ENCODE measurements at regions not wholly inside any gene's neighbourhood (a gene's known extent, or its start where the extent isn't known, plus 50 kb on each side); places are given as distances from the start of the nearest gene placed in this dataset.
A peak's percentile ranks its signal among the peaks of the same experiment; 100 is the strongest.

DNA sequence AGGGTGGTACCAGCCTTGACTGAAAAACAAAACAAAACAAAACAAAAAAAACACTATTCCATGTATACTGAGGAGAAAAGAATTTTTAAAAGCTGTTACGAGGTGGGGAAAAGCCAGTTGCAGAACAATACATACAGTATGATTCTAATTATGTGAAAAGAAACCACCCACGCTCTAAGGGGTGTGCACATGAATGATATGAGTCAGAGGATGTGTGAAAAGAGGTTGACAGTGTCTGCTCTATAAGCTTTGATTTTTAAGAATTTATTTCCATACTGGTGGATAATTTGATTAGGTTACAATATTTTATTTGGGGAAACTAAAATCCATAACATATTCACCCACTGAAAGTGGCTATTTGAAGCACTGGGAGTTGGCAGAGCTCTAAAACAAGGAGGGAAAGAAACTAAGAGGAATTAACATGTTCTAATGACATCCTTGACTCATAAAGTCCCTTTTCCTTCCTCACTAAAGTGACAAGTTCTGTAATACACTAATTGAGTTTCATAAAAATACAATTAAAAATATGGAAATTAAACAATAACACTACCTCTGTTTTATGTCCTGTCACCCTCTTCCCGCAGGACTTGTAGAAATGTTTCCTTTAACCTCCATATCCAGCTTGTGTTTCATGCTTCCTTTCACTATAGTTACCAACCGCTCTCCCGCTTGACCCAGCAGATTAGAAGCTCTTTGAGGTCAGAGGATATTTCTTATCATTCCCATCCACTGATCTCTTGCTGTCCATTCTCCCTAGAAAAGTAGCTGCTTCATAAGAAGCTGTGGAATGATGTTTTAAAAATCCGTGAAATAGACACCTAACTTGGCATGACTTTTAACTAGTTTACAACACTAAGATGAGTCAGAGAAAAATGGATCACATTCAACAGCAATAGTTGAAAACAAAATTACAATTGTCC, 118.6 kb upstream of the CCDC28A start (continued):
- TF ChIP-seq ZFHX2 (tag by site-specific recombination; conservative IDR thresholded peaks at IDR 0.05) = peak; percentile 48; the same call in 1 of the 2 replicates
- TF ChIP-seq, protein P1, sequence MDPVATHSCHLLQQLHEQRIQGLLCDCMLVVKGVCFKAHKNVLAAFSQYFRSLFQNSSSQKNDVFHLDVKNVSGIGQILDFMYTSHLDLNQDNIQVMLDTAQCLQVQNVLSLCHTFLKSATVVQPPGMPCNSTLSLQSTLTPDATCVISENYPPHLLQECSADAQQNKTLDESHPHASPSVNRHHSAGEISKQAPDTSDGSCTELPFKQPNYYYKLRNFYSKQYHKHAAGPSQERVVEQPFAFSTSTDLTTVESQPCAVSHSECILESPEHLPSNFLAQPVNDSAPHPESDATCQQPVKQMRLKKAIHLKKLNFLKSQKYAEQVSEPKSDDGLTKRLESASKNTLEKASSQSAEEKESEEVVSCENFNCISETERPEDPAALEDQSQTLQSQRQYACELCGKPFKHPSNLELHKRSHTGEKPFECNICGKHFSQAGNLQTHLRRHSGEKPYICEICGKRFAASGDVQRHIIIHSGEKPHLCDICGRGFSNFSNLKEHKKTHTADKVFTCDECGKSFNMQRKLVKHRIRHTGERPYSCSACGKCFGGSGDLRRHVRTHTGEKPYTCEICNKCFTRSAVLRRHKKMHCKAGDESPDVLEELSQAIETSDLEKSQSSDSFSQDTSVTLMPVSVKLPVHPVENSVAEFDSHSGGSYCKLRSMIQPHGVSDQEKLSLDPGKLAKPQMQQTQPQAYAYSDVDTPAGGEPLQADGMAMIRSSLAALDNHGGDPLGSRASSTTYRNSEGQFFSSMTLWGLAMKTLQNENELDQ (tag by site-specific recombination; IDR thresholded peaks at IDR 0.05; ENCODE audit: low read depth) = no peak
- TF ChIP-seq ZNF561 (tag by site-specific recombination; IDR thresholded peaks at IDR 0.05; ENCODE audit: borderline replicate concordance) = no peak
- TF ChIP-seq ZNF560 (tag by site-specific recombination; IDR thresholded peaks at IDR 0.05; ENCODE audit: borderline replicate concordance) = no peak

- TF ChIP-seq ZNF610 (tag by site-specific recombination; IDR thresholded peaks at IDR 0.05; ENCODE audit: borderline replicate concordance) (no peak), ZNF571 (tag by site-specific recombination; IDR thresholded peaks at IDR 0.05) (no peak), SETDB1 (IDR thresholded peaks at IDR 0.05; ENCODE audit: insufficient read length, low read length) (no peak), ZNF202 (tag by site-specific recombination; IDR thresholded peaks at IDR 0.05; ENCODE audit: borderline replicate concordance) (no peak), ZNF335 (tag by site-specific recombination; conservative IDR thresholded peaks at IDR 0.05) (peak; percentile 42; the same call in 1 of the 2 replicates), ZNF350 (tag by site-specific recombination; IDR thresholded peaks at IDR 0.05) (no peak), ZNF747 (tag by site-specific recombination; IDR thresholded peaks at IDR 0.05) (no peak), ZBTB6 (tag by site-specific recombination; IDR thresholded peaks at IDR 0.05) (no peak), TRIM28 (IDR thresholded peaks at IDR 0.05; ENCODE audit: borderline replicate concordance, low read length) (0 out of 2 replicates have a peak, but pooled peaks have one; percentile 5), ZNF843 (tag by site-specific recombination; IDR thresholded peaks at IDR 0.05) (no peak), ZNF561 (tag by site-specific recombination; IDR thresholded peaks at IDR 0.05; ENCODE audit: borderline replicate concordance) (no peak), GFI1B (tag by site-specific recombination; IDR thresholded peaks at IDR 0.05) (no peak), PRDM1 (tag by site-specific recombination; IDR thresholded peaks at IDR 0.05) (no peak)
- TF ChIP-seq, protein P2, sequence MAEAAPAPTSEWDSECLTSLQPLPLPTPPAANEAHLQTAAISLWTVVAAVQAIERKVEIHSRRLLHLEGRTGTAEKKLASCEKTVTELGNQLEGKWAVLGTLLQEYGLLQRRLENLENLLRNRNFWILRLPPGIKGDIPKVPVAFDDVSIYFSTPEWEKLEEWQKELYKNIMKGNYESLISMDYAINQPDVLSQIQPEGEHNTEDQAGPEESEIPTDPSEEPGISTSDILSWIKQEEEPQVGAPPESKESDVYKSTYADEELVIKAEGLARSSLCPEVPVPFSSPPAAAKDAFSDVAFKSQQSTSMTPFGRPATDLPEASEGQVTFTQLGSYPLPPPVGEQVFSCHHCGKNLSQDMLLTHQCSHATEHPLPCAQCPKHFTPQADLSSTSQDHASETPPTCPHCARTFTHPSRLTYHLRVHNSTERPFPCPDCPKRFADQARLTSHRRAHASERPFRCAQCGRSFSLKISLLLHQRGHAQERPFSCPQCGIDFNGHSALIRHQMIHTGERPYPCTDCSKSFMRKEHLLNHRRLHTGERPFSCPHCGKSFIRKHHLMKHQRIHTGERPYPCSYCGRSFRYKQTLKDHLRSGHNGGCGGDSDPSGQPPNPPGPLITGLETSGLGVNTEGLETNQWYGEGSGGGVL (tag by site-specific recombination; IDR thresholded peaks at IDR 0.05) = no peak
- POLR2A ChIA-PET = no interaction called here
- no peaks in the 10 kb centered on the region for H3K36me3 ChIP-seq (ENCODE audit: control insufficient read depth in 2 of 2, insufficient read depth in 1 of 2, low read length in 2 of 2)
- CTCF ChIA-PET = interaction anchor here (0.6 kb wide), 1 partner anchor 503 kb away, joined by 3 read pairs; no protein-coding TSS in a partner anchor
- no peak overlapping the region for H3K27ac ChIP-seq (ENCODE audit: extremely low read depth, low read depth, low read length)
- H3K4me3 ChIP-seq (ENCODE audit: low read depth, low read length) = no peak overlapping the region
- H3K9me3 ChIP-seq (ENCODE audit: control insufficient read depth, insufficient read depth, low read depth, low read length) = no peaks in the 10 kb centered on the region
- H3K4me1 ChIP-seq (ENCODE audit: control insufficient read depth, insufficient read depth, low read length) = peaks cover 29% of the 10 kb centered on the region
Observed at GRCh38 chr6:138655828-138656227, 117.7 kb upstream of the CCDC28A start.

Data from HEK293 (cell line).